22Rv1 (cell line): ENCODE measurements at regions not wholly inside any gene's neighbourhood (a gene's known extent, or its start where the extent isn't known, plus 50 kb on each side); places are given as distances from the start of the nearest gene placed in this dataset.

ENCODE experiments used
- H3K27ac ChIP-seq: fragments of 450-650 bp; 2 replicates; pipeline ENCODE4 v1.5.1; 2017
- ZFX ChIP-seq: fragments of 450-650 bp; IDR thresholded peaks from 2 replicates; pipeline ENCODE4 v1.6.1; 2017; ENCODE audit warnings: antibody characterized with exemption, borderline replicate concordance
- TF ChIP-seq, protein P1 (sequence below): fragments of 450-650 bp; IDR thresholded peaks from 2 replicates; pipeline ENCODE4 v1.5.1; 2017; ENCODE audit warnings: mild to moderate bottlenecking

DNA sequence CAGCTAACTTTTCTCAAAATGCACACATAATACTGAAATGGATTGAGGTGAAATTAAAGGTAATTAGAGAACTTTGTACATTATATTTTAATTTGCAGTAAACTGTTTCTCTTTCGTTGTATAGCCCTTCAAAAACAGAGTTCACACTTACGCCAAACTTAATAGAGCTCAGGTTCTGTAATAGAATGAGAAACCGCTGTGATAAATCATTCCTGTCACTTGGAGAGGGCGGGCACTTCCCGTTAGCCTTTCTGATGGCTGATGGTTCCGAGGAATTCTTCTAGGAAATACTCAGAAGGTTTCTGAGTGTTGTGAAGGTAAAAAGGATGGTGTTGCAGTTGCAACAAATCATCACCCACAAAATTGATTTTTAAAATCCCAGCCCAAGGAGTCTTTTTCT, 155.8 kb upstream of the ALKAL2 start:
- TF ChIP-seq ZFX, result no peak
- TF ChIP-seq, protein P1, sequence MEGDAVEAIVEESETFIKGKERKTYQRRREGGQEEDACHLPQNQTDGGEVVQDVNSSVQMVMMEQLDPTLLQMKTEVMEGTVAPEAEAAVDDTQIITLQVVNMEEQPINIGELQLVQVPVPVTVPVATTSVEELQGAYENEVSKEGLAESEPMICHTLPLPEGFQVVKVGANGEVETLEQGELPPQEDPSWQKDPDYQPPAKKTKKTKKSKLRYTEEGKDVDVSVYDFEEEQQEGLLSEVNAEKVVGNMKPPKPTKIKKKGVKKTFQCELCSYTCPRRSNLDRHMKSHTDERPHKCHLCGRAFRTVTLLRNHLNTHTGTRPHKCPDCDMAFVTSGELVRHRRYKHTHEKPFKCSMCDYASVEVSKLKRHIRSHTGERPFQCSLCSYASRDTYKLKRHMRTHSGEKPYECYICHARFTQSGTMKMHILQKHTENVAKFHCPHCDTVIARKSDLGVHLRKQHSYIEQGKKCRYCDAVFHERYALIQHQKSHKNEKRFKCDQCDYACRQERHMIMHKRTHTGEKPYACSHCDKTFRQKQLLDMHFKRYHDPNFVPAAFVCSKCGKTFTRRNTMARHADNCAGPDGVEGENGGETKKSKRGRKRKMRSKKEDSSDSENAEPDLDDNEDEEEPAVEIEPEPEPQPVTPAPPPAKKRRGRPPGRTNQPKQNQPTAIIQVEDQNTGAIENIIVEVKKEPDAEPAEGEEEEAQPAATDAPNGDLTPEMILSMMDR, result no peak
- no peak overlapping the region for H3K27ac ChIP-seq

DNA sequence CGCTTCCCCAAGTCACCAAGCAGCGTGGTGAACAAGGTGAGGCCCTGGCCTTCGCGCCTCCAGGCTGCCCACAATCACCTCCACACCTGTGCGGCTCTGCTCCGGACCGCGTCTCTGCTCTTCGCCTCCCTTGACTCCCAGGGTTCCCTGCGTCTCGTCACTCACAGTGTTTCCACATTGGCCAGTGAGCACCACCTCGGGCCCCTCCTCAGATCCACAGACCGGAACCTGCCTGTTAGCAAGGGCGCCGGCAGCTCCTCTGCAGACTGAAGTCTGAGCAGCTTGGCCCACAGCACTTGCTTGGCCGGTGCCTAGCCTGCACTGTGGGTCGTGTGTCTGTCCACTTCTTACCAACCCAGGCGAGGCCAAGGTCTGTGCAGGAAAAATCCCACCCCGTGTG, 155.3 kb upstream of the ALKAL2 start:
- no peak overlapping the region for H3K27ac ChIP-seq
- TF ChIP-seq ZFX, result no peak
- TF ChIP-seq, protein P1, result no peak

DNA sequence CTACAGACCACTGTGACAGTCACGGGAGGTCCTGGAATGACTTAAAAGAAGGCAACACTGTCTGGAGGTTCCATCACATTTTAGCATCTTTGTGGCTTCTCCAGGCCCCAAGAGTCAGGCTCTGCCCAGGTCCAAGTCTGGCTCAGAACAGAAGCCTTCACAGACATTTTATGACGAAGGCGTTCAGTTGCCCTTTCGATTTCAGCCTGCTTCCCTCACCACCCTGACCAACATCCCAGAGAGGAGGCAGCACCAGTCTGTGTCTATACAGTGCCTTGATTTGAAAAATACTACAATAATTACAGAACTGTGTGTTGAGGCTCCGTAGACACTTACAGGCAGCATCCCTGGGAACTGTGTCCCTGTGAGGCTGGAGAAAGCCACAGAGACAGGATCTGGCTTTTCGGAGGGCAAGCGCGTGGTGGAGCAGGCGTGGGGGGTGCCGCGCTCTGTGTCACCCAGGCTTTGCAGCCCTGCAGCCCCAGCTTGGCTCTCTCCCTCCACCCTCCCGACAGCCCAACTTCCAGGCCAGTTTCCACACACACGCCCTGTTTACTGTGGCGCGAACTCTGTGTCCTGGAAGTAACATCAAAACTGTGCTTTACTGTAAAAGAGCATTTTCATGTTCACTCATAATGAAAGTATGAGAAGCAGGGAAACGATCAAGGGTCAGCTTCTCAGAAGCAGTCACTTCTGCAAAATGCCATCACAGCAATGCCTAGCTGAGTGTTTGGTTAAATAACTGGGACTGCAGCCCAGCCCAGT, 153.5 kb upstream of the ALKAL2 start:
- TF ChIP-seq, protein P1, result no peak
- TF ChIP-seq ZFX, result no peak
- no peak overlapping the region for H3K27ac ChIP-seq

DNA sequence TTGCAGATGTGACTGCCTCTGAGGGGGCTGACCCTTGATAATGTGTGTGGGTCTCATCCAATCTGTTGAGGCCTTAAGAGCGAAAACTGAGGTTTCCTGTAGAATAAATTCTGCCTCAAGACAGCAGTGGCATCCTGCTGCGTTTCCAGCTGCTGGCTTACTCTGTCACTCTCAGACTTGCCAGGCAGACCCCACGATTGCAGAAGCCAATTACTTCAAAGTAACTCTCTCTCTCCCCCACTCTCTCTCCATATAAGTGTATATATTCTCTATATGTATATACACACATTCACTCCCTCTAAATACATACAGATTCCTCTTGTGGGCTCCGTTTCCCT, 152.5 kb upstream of the ALKAL2 start:
- TF ChIP-seq, protein P1, result no peak
- no peak for TF ChIP-seq ZFX

DNA sequence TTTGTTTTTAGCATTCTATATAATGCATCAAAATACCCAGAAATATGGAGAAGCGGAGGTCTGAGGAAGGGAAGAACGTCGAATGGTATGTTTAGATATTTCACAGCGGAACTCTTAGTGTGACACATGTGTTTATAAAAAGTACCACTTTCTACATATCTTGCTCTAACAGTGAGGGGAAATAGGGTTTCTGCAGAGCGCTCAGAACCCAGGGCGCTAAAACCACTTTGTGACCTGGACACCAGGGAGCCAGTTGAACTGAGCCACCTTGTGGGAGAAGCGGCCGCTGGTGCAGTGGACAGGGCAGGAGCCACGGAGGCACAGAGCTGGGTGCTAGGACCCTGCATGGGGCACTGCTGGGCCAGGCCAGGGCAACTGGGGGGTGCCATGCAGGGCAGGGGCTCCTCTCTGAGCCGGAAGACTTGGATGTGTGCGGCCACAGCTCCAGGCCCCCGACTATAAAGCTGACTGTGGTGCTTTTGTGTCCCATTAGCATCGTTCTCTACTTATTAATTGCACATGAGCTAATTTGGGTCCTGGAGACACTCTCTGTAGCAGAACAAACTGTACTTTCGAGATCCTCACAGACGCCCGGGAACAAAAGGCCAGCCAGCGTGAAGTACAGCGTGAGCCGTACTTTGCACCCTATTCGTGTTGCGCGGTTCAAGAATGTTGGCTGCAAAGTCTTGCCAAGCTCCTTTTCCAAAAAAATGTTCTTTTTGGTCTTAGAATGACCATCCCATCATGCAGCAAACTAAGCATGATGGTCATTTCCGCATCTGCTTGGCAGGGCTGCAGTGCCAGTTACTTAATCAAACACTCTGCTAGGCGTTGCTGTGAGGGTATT, 151.9 kb upstream of the ALKAL2 start:
- no peak overlapping the region for H3K27ac ChIP-seq

More for the DNA sequence above, 152.5 kb upstream of the ALKAL2 start:
- H3K27ac ChIP-seq, result no peak overlapping the region

DNA sequence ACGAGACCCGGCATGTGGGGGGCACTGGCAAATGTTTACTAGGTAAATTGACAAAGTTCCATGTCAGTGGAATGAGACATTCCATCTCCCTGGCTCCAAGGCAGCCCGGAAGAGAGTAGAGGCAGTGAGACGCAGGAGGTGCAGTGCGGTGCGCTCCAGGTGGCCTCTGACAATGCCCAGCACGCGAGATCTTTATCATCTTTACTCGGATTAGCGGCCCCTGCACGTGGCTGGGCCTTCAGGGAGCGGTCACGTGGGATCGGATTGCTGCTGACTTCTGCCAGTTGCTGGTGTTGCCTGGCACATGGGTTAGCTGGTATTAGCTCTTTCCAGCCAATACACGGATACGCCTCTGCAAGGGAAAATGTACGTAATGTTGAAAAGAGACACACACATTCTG, 151.2 kb upstream of the ALKAL2 start:
- TF ChIP-seq, protein P1, result no peak
- TF ChIP-seq ZFX, result no peak

More for the DNA sequence above, 151.9 kb upstream of the ALKAL2 start:
- TF ChIP-seq, protein P1, result no peak
- TF ChIP-seq ZFX, result no peak

More for the DNA sequence above, 151.2 kb upstream of the ALKAL2 start:
- H3K27ac ChIP-seq, result no peak overlapping the region
